ENCODE measurements at regions not wholly inside any gene's neighbourhood (a gene's known extent, or its start where the extent isn't known, plus 50 kb on each side); places are given as distances from the start of the nearest gene placed in this dataset.

- Histone ChIP-seq H3K27me3 (ENCODE audit: control insufficient read depth in 1 of 2, insufficient read depth in 2 of 2, low read length in 2 of 2) (no peaks in the 10 kb centered on the region), H3K4me3 (ENCODE audit: low read length) (no peak overlapping the region), H3K36me3 (ENCODE audit: insufficient read depth, low read length) (no peaks in the 10 kb centered on the region), H3K9me3 (ENCODE audit: control insufficient read depth in 1 of 2, insufficient read depth in 1 of 2, low read length in 2 of 2) (peaks cover 0 to 13% of the 10 kb centered on the region in 2 experiments), H3K4me1 (ENCODE audit: insufficient read depth, low read length) (no peaks in the 10 kb centered on the region), H3K27ac (ENCODE audit: low read depth in 1 of 2, low read length in 2 of 2) (no peak overlapping the region)
- Mint-ChIP-seq H3K36me3 (ENCODE audit: low read depth) (no peaks in the 10 kb centered on the region), H3K4me1 (ENCODE audit: low read depth) (no peaks in the 10 kb centered on the region), H3K27ac (no peak overlapping the region), H3K4me3 (no peak overlapping the region), H3K27me3 (no peaks in the 10 kb centered on the region), H3K9me3 (peaks cover 15% of the 10 kb centered on the region)
- ATAC-seq (ENCODE audit: poor library complexity): no peak
- intact Hi-C loops (cut with DNase I, micrococcal nuclease): no loop called here
- CTCF ChIA-PET: no interaction called here
- no peak for DNase-seq
- POLR2A ChIA-PET: no interaction called here
- TF ChIP-seq, protein P1, sequence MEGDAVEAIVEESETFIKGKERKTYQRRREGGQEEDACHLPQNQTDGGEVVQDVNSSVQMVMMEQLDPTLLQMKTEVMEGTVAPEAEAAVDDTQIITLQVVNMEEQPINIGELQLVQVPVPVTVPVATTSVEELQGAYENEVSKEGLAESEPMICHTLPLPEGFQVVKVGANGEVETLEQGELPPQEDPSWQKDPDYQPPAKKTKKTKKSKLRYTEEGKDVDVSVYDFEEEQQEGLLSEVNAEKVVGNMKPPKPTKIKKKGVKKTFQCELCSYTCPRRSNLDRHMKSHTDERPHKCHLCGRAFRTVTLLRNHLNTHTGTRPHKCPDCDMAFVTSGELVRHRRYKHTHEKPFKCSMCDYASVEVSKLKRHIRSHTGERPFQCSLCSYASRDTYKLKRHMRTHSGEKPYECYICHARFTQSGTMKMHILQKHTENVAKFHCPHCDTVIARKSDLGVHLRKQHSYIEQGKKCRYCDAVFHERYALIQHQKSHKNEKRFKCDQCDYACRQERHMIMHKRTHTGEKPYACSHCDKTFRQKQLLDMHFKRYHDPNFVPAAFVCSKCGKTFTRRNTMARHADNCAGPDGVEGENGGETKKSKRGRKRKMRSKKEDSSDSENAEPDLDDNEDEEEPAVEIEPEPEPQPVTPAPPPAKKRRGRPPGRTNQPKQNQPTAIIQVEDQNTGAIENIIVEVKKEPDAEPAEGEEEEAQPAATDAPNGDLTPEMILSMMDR (IDR thresholded peaks at IDR 0.05): no peak
Measured at GRCh38 chr9:104416470-104416869, 87.6 kb upstream of the OR13F1 start.

- ChIA-PET CTCF (no interaction called here), POLR2A (no interaction called here)
- H3K27ac ChIP-seq (ENCODE audit: low read depth in 1 of 2, low read length in 2 of 2): no peak overlapping the region
- Mint-ChIP-seq H3K36me3 (ENCODE audit: low read depth) (no peaks in the 10 kb centered on the region), H3K27ac (no peak overlapping the region), H3K27me3 (no peaks in the 10 kb centered on the region), H3K9me3 (peaks cover 12% of the 10 kb centered on the region), H3K4me1 (ENCODE audit: low read depth) (no peaks in the 10 kb centered on the region), H3K4me3 (no peak overlapping the region)
- DNase-seq (no peak), ATAC-seq (ENCODE audit: poor library complexity) (no peak)
- intact Hi-C loops (cut with DNase I, micrococcal nuclease): no loop called here
- H3K4me1 ChIP-seq (ENCODE audit: insufficient read depth, low read length): no peaks in the 10 kb centered on the region
- H3K9me3 ChIP-seq (ENCODE audit: control insufficient read depth in 1 of 2, insufficient read depth in 1 of 2, low read length in 2 of 2): peaks cover 0 to 11% of the 10 kb centered on the region in 2 experiments
- H3K4me3 ChIP-seq (ENCODE audit: low read length): no peak overlapping the region
- TF ChIP-seq, protein P1 (IDR thresholded peaks at IDR 0.05): no peak
- no peaks in the 10 kb centered on the region for H3K27me3 ChIP-seq (ENCODE audit: control insufficient read depth in 1 of 2, insufficient read depth in 2 of 2, low read length in 2 of 2)
- no peaks in the 10 kb centered on the region for H3K36me3 ChIP-seq (ENCODE audit: insufficient read depth, low read length)
Measured at GRCh38 chr9:104417296-104417695, 86.8 kb upstream of the OR13F1 start.

DNA sequence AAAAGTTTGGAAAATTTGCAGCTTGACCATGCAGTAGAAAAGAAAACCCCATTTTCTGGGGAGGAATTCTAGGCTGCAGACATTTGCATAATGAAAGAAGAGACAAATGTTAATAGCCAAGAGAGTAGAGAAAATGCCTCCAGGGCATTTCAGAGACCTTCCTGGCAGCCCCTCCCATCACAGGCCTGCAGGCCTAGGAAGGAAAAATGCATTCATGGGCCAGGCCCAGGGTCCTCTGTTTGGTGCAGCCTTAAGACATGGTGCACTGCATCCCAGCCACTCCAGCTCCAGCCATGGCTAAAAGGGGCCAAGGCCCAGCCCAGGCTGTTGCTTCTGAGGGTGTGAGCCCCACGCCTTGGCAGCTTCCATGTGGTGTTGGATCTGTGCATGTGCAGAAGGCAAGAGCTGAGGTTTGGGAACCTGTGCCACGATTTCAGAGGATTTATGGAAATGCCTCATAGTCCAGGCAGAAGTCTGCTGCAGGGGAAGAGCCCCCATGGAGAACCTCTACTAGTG lies 75.0 kb upstream of the OR13F1 start:
- Histone ChIP-seq H3K9me3 (ENCODE audit: control insufficient read depth in 1 of 2, insufficient read depth in 1 of 2, low read length in 2 of 2) (peaks cover 0 to 9% of the 10 kb centered on the region in 2 experiments), H3K27me3 (ENCODE audit: control insufficient read depth in 1 of 2, insufficient read depth in 2 of 2, low read length in 2 of 2) (no peaks in the 10 kb centered on the region), H3K4me3 (ENCODE audit: low read length) (no peak overlapping the region), H3K4me1 (ENCODE audit: insufficient read depth, low read length) (no peaks in the 10 kb centered on the region), H3K36me3 (ENCODE audit: insufficient read depth, low read length) (no peaks in the 10 kb centered on the region), H3K27ac (ENCODE audit: low read depth in 1 of 2, low read length in 2 of 2) (no peak overlapping the region)
- Mint-ChIP-seq H3K27ac (no peak overlapping the region), H3K9me3 (peaks cover 13% of the 10 kb centered on the region), H3K4me3 (no peak overlapping the region), H3K27me3 (no peaks in the 10 kb centered on the region), H3K36me3 (ENCODE audit: low read depth) (no peaks in the 10 kb centered on the region), H3K4me1 (ENCODE audit: low read depth) (no peaks in the 10 kb centered on the region)
- intact Hi-C loops (cut with DNase I, micrococcal nuclease): no loop called here
- DNase-seq (no peak), ATAC-seq (ENCODE audit: poor library complexity) (no peak)
- TF ChIP-seq, protein P1 (IDR thresholded peaks at IDR 0.05): no peak
- ChIA-PET CTCF (no interaction called here), POLR2A (no interaction called here)
